ENCODE measurements at regions not wholly inside any gene's neighbourhood (a gene's known extent, or its start where the extent isn't known, plus 50 kb on each side); places are given as distances from the start of the nearest gene placed in this dataset.
A peak's percentile ranks its signal among the peaks of the same experiment; 100 is the strongest.

DNA sequence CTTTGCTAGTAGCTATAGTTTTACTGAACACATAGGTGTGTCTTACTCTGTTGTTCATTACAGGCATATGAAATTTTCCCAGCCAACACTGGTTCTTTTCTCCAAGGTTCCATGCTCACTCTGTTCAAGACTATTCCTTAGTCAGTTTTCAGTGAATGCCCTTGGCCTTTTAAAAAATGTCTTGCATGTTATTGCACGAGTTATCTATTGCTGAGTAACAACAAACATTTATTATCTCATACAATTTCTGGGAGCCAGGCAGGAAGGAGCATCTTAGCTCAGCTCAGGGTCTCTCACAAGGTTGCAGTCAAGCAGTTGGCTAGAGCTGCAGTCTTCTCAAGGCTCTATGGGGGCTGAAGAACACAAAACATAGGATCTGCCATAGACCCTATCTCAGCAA is 223.5 kb downstream of the BTG1 start:
- no peak for DNase-seq (ENCODE audit: low read depth)

DNA sequence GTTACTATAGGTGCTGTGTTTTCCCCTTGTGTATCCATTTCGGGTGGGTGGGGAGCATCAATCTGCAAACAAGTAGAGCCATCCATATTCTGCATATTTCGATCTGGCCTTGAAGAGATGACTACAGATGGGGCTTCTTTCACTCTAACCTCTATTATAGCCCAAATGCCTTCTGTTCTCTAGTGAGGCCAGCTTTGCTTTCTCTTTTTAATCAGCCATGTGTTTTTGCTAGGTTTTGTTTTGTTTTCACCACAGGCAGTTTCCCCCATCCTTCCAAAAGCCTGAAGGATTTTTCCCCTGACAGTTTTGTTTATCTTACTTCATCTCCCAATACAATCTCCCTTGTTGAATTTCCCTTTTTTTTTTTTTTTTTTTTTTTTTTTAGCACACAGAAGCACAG is 224.1 kb downstream of the BTG1 start:
- DNase-seq (ENCODE audit: low read depth), result no peak

DNA sequence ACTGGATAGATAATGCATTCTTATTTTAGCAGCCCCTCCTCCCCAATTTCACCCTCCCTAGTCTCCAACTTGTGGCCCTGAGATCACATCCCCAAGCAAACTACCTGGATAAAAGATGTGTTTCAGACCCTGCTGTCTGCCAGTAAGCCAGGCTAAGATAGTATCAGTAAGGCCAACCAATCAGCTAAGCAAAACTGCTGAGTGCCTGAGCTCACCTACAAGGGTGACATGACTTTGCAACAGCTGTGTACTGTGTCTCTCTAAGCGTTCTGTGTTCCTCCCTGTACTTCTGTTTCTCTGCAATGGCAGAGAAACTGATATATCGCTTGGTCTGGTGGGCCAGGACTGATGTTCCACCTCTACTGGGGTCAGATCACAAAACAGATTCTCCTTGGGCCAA is 224.9 kb downstream of the BTG1 start:
- DNase-seq (ENCODE audit: low read depth), result no peak

DNA sequence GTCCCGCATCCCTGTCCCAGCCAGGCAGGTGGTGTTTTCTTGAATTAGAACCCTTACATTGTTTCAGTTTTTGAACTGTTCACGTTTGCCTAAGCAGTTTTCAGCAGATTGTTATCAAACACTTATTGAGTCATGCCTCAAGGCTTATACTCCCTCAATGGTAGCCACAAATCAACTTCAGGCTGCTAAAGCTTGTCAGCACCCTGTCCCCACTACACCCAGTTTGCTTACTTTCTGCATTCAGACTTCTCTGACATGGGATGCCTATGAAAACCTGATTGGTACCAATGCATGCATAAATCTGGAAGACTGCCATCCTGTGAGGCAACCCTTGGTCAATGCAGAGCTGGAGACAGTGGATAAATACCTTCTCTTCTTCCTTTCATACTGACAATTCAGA is 225.4 kb downstream of the BTG1 start:
- DNase-seq (ENCODE audit: low read depth), result no peak

DNA sequence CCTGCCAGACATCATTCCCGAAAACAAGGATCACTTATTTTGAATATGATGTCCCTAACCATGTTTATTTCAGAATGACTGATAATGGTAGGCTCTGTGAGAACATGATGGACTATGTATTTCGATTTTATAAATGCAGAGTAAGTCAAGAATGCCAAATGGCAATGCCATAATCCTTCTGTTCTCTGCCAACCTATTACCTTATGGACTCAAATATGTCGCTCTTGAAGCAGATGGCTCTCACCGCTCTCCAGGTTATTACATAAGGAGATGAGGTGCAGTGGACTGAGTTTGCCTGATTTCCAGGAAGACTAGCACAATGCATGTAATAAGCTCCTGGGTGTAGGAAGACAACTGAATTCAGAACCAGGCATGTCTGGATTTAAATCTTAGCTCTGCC is 227.2 kb downstream of the BTG1 start:
- no peak for DNase-seq (ENCODE audit: low read depth)

DNA sequence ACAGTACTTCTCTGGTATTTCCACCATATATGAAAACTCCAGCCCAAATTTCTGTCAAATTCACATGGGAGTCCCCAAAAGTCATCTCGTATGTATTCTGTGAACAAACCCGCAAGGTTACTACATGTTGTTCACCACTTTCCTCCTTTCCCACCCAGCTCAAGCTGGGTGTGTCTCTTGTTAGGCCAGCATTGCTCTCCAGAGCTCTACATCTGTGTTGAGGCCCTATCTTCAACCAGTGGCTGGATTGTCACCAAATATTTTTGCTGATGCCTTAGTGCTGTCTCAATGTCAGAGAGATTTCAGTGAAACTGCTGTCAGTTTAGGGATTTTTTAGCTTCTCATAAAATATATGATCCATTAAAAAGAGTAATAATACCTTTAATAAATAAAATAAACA is 230.9 kb downstream of the BTG1 start:
- DNase-seq (ENCODE audit: low read depth), result no peak

DNA sequence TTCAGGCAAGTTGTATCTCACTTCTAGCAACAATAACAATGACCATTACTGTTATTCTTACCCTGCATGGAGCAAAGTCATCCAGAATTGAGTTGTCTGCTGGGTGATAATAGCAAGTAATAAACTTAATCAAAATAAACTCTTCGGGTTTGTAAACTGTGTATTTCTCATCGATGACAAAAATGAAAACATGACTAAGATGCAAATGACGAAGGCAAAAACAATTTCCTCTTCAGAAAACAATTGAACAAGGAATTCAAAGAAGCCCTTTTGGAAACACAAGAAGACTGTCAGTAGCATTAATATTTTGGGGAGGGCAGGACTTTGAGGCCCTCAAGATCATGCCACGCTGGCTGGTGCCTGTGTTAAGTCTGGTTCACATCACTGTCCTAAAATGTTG is 232.0 kb downstream of the BTG1 start:
- no peak for DNase-seq (ENCODE audit: low read depth)

DNA sequence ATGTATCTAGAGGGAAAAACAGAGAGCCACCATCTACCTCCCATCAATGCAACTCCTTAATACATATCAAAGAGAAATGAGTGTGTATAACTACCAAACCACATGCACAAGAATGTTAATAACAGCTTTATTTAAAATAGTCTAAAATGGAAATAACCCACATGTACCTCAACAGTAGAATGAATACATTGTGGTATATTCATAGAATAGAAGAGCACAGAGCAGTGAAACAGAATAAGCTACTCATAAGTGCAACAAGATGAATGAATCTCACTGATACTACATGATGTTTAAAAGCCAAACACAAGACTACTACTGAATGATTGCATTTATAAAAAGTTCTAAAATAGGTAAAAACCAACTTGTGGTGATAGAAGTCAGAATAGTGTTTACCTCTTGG is 232.5 kb downstream of the BTG1 start:
- no peak for DNase-seq (ENCODE audit: low read depth)

DNA sequence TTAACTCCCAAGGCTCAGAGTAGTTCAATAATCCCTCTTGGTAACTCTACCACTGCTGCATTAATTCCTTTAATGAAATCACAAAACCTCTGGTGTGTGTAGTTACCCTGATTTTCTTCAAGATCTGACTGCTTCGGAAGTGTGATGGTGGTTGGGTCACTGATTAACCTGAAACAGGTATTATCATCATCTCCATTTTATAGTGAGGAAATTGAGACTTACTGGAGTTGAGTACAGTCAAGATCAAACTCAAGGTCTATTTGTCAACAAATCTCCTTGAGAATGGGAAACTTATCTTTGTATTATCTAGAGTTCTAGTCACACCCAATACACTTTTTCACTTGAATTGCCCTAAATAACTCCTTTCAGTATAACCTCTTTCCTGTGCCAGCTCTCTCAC is 233.5 kb downstream of the BTG1 start:
- no peak for DNase-seq (ENCODE audit: low read depth)

DNA sequence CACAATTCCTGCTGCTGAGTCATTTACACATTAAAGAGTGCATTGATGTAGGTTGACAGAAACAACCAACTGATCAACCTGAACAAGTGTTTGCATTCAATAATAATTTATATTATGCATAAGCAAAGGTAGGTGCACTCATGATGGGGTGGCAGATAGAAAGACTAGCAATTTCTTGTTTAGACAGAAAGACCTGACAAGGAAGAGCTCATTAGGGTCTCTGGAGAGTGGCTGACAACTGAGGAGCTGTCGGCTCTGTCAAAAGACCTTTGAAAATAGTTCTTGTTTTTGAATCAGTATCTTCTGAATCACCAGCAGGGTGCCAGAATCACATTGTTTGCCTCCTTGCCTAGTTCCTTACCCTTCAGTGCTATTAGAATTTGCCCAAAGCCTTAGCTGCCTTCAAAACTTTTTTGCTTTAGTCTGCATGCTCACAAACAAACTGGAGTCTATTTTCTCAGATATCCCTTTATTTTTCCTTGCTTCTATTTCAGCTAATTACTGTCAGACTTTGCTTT is 234.7 kb downstream of the BTG1 start:
- DNase-seq (ENCODE audit: low read depth), result no peak

DNA sequence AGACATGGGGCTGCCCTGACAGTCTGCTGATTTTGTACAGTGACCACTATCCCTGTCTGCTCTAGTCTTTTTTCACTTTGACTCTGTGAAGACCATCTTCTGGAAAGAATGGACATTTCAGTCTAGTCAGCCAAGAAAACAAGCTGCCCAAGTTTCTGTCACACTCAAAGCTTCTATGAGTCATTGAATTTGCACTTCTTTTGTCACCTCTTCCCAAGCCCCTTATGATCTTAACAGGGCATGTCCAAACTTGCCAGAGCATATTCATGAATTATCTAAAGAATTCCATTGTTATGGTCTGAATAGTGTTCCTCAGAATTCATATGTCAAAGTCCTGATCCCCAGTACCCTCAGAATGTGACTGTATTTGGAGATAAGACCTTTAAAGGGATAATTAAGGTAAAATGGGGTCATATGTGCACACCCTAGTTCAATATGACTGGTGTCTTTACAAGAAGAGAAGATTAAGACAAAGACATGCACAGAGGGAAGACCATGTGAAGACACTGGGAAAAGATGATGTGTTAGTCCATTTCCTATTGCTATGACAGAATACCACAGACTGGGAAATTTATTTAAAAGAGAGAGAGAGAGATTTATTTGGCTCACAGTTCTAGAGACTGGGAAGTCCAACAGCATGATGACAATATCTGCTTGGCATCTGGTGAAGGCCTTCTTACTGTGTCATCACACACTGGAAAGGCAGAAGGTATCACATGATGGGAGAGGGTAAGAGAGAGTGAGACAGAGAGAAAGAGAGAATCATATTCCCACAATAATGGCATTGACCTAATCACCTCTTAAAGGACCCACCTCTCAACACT is 242.6 kb downstream of the BTG1 start:
- DNase-seq (ENCODE audit: low read depth), result peak; percentile 38

DNA sequence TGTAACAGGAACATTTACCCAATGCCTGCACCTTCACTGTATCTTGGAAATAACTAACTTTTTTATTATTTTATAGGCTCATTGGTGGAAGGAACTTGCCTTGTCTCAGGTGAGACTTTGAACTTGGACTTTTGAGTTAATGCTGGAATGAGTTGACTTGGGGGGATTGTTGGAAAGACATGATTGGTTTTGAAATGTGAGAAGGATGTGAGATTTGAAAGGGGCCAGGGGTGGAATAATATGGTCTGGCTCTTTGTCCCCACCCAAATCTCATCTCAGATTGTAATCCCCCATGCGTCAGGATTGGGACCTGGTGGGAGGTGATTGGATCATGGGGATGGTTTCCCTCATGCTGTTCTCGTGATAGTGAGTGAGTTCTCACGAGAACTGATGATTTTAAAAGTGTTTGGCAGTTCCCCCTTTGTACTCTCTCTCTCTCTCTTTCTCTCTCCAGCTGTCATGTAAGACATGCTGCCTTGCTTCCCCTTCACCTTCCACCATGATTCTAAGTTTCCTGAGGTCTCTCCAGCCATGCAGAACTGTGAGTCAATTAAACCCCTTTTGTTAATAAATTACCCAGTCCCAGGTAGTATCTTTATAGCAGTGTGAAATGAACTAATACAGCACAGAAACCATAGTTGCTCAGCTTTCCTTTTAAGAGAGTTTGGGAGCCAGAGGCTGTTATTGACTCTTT is 244.1 kb downstream of the BTG1 start:
- DNase-seq (ENCODE audit: low read depth), result no peak

DNA sequence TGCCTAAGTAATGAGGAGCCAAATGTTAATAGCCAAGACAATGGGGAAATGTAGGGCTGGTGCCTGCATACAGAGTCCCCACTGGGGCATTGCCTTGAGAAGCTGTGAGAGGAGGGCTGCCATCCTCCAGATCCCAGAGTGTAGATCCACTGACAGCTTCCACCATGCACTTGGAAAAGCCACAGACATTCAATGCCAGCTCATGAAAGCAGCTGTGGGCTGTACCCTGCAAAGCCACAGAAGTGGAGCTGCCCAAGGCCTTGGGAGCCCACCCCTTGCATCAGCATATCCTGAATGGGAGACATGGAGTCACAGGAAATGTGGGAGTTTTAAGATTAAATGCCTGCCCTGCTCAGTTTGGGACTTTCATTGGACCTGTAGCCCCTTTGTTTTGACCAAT is 244.7 kb downstream of the BTG1 start:
- no peak for DNase-seq (ENCODE audit: low read depth)

DNA sequence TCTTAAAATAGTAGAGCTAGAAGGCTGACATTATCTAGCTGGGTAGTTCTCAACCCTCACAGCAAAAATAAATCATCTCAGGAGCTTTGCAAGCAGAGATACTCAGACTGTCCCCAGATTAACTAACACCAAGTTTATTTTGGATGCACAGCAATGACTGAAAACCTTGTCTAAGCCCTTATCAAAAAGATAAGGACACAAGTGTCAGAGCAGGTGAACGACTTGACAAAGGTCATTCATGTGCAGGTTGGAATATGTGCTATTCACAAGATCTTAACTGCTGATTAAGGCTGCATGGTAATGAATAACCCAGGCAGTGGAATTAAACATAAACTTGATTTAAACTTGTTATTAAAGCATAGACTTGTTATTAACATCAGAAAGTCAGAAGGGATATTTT is 246.6 kb downstream of the BTG1 start:
- DNase-seq (ENCODE audit: low read depth), result no peak

DNA sequence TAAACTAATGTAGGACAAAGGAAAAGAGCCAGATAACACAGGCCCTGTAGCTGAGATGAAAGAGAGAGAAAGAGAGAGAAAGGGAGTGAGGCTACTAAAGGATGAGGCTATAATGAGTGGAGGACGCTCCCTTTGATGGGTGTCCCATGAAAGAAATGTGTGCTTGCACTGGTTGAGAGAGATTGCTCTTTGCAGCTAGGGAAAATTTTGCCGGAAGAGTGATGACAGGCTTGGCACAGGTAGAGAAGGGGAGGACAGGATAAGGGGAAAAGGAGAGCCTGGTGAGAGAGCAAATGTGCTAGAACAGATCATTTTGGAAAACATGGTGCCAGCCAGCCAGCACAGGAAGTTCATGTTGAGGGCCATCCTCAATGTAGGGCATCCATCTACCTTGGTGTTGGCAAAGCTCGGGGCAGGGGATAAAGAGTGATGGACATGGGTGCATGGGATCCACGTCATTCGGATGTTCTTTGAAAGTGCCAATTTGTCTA is 248.6 kb downstream of the BTG1 start:
- no peak for DNase-seq (ENCODE audit: low read depth)

DNA sequence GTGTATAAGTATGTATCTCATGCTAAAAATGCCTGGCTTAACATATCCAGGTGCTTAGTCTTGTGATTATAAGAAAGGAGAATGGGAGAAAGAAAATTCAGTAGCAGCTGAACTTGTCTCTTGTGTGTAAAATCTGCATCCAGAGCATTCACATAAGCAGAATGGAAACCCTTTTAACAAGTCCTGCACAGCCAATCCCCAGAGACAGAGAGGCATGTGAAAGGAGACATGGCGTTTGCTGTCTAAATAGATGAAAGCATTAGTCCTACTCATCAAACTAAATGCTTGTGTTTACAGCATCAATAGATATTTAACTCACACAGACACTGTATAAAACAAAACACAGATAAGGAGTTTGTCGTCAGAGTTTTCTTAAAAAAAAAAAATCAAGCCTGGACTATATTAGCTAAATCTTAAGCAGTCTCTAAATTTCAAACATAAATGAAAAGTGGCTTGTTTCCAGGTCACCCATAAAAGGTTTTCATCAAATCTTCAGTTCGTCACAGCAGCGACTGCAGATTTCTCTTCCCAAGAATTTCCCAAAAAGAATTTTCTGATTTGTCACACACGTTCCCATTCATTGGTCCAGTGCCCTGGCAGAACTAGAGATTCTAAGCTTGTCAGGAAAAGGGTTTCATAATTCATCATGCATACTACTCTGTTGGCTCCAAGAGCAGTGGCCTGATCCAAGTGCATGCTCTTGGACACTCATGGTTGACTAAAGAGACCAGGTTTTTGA is 249.2 kb downstream of the BTG1 start:
- DNase-seq (ENCODE audit: low read depth), result peak; percentile 29

DNA sequence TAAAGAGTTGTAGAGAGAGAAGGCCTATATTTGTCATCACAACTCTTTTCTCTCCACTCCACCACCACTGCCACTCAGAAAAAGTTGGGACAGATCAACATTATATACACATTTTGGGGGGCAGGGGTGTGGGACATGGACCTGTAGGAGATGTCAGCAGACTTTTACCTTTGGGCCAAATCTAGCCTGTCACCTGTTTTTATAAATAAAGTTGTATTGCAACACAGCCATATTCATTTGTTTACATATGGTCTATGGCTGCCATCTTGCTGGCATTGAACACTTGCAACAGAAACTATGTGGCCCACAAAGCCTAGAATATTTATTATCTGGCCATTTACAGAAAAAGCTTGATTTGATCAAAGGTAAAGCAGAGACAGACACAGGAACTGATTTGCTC is 250.7 kb downstream of the BTG1 start:
- DNase-seq (ENCODE audit: low read depth), result no peak

DNA sequence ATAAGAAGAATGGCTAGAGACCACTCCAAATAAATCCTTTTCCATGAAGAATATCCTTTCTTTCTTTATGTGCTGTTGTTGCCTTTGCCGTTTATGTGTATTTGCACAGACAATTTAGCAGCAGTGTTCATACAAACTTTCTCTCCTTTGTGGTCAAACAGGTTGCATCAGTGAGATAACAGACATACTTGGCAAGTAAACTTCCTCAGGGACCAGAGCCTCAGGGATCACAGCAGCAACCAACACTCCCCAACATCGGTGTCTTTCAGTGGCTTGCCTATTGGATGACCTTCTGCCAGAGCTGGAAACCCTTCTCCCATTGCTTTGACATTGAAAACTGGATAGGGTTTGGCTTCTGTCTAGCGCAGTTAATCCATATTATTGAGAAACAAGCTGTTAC is 252.2 kb downstream of the BTG1 start:
- no peak for DNase-seq (ENCODE audit: low read depth)

DNA sequence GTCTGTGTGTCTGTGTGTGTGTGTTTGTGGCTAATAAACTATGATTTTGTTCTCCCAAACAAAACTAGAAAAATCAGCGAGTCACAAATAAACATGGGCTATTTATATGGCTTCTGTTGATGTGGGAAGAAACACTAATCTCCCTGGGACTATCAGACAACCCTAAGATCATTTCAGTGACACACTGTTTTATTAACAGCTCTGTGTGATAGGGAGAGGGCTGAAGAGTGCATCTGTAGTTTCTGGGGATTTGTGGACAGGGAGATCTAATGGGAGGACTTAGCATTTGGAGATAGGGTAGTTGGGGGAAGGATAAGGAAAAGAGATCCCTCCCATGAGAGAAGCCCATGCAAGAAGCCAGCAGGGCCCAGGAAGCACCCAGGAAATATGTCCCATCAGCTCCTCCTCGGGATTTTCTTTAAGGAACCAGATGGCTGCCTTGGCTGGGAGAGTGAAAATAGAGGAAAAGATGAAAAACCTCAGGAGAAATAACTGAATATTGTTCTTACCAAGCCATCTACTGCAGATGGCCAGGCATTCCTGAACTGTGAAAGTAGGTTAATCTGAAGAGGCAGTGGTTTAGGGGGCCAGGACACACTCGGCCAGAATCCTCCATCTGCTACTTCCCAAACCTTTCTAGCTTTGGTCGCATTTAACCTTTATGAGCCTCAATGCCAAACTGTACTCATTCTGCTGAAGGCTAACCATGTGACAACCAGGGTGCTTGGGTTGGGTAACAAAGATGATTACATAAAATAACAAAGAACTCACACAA is 253.4 kb downstream of the BTG1 start:
- DNase-seq (ENCODE audit: low read depth), result no peak

DNA sequence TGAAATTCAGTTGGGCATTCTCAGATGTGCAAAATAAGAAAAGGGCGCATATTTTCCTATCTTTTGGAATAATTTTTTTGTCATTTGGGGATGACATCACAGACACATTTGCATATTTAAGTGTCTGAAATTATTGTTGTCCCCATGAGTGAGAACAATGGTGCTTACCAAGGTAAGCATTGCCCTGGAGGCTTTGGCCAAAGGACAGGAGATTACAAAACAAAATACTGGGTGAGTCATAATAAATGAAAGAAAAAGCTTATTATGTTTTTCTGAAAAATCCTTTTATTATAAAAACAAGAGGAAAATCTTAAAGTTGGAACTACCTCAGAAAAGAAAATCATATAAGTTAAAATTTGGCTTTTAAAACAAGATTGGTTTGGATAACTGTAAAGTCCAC is 254.9 kb downstream of the BTG1 start:
- no peak for DNase-seq (ENCODE audit: low read depth)

DNA sequence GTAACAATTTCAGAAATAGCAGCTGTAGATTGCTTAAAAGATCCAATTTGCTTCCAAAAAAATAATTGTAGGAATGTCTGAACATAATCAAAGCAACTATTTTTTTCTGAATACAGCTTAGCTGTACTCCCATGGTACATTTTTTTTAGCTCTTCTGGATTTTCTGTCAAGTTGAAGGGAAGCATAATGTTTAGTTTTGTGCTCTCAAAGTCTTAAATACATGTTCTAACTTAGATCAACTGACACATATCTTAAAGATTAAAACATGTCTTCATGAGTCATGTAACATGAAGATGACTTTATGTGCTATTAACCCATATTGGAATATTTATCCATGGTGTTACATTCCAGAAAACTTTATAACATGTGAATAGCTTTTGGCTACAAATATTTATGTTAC is 255.7 kb downstream of the BTG1 start:
- DNase-seq (ENCODE audit: low read depth), result no peak

DNA sequence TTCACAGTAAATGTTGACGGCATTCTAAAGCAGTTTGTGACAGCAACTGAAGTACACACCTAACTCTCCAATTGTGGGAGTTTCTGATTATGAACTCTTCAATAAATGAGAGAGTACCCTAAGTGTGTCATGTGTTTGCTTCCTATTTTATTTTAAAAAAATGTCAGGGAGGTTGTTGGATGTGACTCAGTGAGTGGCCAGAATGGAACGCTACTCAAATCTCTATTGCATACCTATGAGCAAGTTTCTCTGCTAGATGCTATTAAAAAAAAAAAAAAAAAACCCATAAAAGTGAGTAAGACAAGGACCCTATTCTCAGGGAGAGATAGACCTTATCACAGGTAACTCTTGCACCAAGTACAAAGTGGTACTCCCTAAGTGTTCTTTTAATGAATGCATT is 256.6 kb downstream of the BTG1 start:
- DNase-seq (ENCODE audit: low read depth), result no peak

Data from GM04503 (cell line).